ENCODE measurements at regions not wholly inside any gene's neighbourhood (a gene's known extent, or its start where the extent isn't known, plus 50 kb on each side); places are given as distances from the start of the nearest gene placed in this dataset.
A peak's percentile ranks its signal among the peaks of the same experiment; 100 is the strongest.

GRCh38 chrX:15191830-15192229 lies 78.1 kb downstream of the ASB9 start:
- DNase-seq (ENCODE audit: low read depth) = no peak

DNA sequence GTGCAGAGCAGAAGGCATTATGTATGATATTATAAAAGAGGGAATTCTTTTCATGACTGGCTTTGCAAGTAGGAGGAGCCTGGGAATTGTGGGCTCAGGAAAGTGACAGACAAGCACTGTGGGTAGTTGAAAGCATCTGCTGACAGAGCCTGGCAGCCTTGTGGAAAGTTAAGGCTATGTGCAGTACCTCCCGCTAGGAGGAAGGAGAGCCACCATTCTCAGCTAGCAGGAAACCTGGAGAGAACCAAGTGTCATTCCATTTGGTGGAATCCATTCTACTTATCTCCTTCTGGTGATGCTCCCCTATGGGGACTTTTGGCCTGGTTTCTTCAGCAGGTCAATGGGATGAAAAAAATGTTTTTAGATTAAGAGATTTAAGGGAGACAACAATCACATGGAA lies 81.8 kb downstream of the ASB9 start:
- DNase-seq (ENCODE audit: low read depth) = no peak

- peak; percentile 54 for DNase-seq (ENCODE audit: low read depth)
Observed at GRCh38 chrX:15177316-15177715, 92.6 kb downstream of the ASB9 start.

DNA sequence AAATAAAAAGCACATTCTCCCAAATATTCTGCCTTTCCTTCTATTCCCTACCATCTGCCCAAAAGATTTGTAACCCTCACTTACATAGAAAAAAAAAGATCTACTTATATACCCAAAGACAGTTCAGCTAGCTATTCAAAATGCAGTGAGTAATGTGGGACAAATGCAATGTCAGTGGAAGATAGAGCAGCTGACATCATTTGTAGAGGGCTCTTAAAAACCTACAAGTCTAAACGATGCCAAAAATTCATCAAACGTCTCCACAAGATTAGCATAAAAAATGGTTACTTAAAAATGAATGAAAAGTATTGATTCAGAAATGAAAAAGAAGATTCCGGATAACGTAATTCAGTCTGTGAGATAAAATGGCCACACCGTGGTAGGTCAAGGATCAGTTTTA lies 96.5 kb downstream of the ASB9 start:
- no peak for DNase-seq (ENCODE audit: low read depth)

DNA sequence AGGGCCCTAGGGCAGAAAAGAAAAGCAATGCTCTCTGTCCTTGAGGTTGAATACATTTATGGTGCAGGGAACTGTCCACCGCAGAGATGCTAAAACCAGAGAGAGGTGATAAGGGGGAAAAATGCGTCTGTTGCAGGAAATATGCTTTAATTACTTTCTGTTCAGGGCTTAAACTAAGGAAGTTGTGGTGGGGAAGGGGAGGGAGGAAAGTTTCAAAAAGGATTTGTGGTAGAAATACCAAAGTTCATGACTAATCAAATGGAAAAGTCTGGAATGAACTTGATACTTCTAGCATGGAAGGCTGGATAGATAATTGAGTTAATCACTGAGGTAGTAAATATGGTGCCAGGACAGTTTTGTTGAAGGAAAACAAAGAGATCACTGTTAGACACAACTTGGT lies 99.0 kb downstream of the ASB9 start:
- peak; percentile 81 for DNase-seq (ENCODE audit: low read depth)

DNA sequence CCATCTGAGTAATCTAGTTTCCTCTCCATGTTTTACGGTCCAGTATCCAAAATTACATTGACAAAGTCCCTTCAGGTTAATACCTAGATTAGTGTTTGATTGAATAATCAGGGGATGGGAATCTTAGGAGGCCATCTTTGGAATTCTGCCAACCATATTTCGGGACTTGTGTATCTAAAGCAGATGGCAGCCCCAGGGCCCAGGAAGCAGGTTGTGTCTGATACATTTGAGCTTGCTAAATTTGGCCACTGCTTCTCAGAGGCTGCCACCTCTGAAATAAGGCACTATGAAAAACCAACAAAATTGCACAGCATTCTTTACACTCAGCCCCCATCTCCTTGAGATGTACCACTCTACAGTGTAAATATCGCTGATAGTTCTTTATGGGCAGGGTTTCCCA lies 102.1 kb downstream of the ASB9 start:
- DNase-seq (ENCODE audit: low read depth) = no peak

DNA sequence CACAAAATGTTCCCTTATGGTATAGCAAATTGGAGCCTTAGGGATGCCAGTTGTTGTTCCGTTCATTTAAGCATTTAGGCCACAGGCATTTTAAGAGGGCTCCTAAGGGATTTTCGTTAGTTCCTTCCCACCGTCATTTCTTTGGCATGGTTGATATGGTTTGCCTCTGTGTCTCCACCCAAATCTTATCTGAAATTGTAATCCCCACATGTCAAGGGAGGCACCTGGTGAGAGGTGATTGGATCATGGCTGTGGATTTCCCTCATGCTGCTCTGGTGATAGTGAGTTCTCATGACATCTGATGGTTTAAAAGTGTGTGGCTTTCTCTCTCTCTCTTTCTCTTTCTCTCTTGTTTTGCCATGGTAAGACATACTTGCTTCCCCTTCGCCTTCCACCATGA lies 104.1 kb downstream of the ASB9 start:
- no peak for DNase-seq (ENCODE audit: low read depth)

- DNase-seq (ENCODE audit: low read depth) = no peak
Observed at GRCh38 chrX:15163131-15163530, 106.8 kb downstream of the ASB9 start.

- no peak for DNase-seq (ENCODE audit: low read depth)
Observed at GRCh38 chrX:15160558-15161095, 109.3 kb downstream of the ASB9 start.

DNA sequence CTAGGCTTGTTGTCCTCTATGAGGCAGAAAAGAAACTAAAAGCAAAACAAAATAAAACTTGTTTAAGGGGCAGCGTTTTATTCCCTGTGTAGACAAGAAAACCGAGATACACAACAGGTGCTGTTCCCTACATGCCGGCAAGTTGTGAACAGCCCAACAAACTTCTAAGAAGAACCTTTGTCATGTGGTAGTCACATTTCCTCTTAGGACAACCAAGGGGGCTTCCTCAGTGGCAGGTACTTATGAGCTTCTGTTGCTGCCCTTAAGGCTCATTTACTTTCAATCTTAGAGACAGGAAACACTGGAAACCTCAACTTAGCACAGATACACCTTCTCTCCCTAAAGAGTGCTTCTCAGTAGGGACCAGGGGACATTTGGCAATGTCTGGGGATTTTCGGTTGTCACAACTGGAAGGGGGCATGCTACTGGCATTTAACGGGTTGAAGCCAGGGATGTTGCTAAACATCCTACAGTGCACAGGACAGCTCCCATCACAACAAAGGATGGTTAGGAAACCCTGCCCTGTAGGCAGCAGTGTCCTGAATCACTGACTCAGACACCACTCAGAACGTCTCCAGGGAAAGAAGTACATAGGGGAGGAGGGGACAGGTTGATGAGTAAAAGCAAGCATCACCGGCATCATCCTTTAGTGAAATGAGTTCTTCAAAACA lies 111.0 kb downstream of the ASB9 start:
- DNase-seq (ENCODE audit: low read depth) = peak; percentile 57

DNA sequence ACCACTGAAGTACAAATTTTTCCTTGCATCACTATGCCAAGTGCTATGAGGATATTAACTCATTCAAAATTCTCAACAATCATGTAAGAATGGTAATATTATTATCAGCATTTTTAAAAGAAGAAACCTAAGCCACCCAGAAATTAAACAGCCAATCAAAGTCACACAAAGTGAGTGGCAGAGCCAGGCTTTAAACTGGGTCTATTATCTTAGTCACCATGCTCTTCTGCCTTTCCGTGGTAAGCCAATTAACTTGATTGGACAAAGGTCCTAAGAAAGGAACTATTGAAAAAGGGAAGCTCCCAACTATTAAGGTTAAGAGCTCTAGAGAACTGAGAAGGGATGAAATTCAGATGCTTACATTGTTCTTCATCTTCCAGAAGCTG lies 111.5 kb downstream of the ASB9 start:
- DNase-seq (ENCODE audit: low read depth) = no peak

DNA sequence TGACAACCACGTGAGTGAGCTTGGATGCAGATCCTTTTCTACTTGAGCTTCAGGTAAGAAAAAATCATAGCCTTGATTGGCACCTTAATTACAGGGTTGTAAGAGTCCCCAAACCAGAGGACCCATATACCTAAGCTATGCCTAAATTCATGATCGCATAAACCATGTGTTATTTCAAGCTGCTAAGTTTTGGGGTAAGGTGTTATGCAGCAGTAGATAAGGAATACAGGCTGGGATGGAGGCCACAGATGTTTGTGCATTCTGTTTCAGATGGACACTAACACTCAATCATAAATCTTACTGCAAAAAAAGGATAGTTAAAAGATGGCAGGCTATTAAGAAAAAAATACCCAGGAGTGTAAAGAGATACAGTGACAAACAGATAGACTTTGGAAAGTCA lies 112.3 kb downstream of the ASB9 start:
- no peak for DNase-seq (ENCODE audit: low read depth)

GRCh38 chrX:15151267-15152186 lies 118.4 kb downstream of the ASB9 start:
- peak; percentile 48 for DNase-seq (ENCODE audit: low read depth)

- no peak for DNase-seq (ENCODE audit: low read depth)
Observed at GRCh38 chrX:15150586-15150985, 119.3 kb downstream of the ASB9 start.

- DNase-seq (ENCODE audit: low read depth) = no peak
Observed at GRCh38 chrX:15146515-15146914, 123.4 kb downstream of the ASB9 start.

GRCh38 chrX:15143825-15144121 lies 126.1 kb downstream of the ASB9 start:
- no peak for DNase-seq (ENCODE audit: low read depth)

DNA sequence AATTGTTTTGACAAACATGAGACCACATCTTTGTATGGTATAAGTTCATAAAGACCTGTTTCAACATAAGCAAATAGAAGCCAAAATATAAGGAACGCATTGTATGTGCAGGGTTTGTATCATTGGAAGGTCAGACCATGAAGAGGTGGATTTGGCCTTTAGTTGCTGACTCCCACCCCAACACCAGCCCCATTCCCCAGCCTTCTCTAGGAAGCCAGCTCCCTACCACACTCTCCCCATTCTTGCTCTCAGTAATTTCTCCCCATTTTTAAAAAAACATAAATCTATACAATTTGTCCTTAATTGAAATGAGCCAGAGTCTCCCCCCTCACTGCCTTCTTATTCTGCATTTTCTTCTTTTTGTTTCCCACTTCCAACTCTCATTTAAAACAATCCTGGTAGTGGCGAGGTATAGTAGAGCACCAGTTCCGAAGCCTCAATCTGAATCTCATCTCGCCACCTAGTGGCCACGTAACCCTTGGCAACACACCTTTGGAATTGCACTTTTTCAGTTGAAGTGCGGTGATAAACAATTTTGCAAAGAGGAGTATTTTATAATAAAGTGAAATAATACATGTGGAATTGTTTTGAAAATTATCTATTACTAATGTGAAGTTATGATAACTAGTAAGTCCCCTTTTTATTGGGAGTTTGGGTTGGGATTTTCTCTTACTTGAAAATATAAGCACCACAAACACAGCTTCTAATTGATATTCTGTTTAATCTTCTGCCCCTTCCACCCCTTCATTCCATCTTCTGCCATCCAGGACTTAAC lies 126.6 kb downstream of the ASB9 start:
- peak; percentile 3 for DNase-seq (ENCODE audit: low read depth)

- DNase-seq (ENCODE audit: low read depth) = peak; percentile 3
Observed at GRCh38 chrX:15142084-15142715, 127.7 kb downstream of the ASB9 start.

- DNase-seq (ENCODE audit: low read depth) = no peak
Observed at GRCh38 chrX:15136795-15137194, 133.1 kb downstream of the ASB9 start.

GRCh38 chrX:15129412-15129811 lies 140.5 kb downstream of the ASB9 start:
- DNase-seq (ENCODE audit: low read depth) = no peak

- DNase-seq (ENCODE audit: low read depth) = no peak
Observed at GRCh38 chrX:15128861-15129260, 141.0 kb downstream of the ASB9 start.

GRCh38 chrX:15127010-15127409 lies 142.9 kb downstream of the ASB9 start:
- DNase-seq (ENCODE audit: low read depth) = no peak

All from HT1080 (cell line).